ENCODE measurements at regions not wholly inside any gene's neighbourhood (a gene's known extent, or its start where the extent isn't known, plus 50 kb on each side); places are given as distances from the start of the nearest gene placed in this dataset.

DNA sequence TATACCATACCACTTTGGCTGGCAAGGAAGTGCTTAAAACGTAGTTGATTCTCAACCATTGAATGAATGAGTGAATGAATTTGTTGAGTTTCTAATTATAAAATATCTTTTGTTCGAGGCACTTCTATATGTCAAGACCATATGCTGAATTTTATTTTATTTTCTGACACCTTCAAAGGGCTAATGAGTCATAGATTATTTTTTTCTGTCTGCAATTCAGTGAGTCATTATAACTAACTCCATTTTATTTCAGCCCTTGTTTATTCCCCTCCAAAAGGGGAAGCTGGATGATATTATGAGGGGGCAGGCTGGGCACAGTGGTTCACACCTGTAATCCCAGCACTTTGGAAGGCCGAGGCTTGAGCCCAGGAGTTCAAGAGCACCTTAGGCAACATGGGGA, 142.4 kb downstream of the P2RY1 start:
- ChIA-PET POLR2A (interaction anchor here (1.8 kb wide), 1 partner anchor 10 kb away, joined by 4 read pairs; no protein-coding TSS in a partner anchor), CTCF (ENCODE audit: unreplicated experiment) (no interaction called here)
- H3K4me1 ChIP-seq (ENCODE audit: insufficient read depth, low read length, poor library complexity, severe bottlenecking) = no peaks in the 10 kb centered on the region

GRCh38 chr3:152978152-152978551, 143.2 kb downstream of the P2RY1 start:
- ChIA-PET CTCF (ENCODE audit: unreplicated experiment) (no interaction called here), POLR2A (no interaction called here)
- no peak overlapping the region for H3K27ac ChIP-seq (ENCODE audit: low read depth, low read length, poor library complexity, severe bottlenecking)
- H3K4me3 ChIP-seq (ENCODE audit: low read depth, low read length, poor library complexity, severe bottlenecking) = no peak overlapping the region
- no TSS peak for BruUV-seq (replicated peaks)
- H3K36me3 ChIP-seq (ENCODE audit: insufficient read depth, low read length) = no peaks in the 10 kb centered on the region
- no peak for TF ChIP-seq EZH2phosphoT487 (IDR thresholded peaks at IDR 0.05; ENCODE audit: borderline replicate concordance, low read depth, low read length)
- TF ChIP-seq CTCF (conservative IDR thresholded peaks at IDR 0.05; ENCODE audit: low read length) = no peak
- DNase-seq (ENCODE audit: low spot score) = no peak
- H3K79me2 ChIP-seq (ENCODE audit: insufficient read depth, low read depth, low read length) = no peaks in the 10 kb centered on the region
- no peaks in the 10 kb centered on the region for H3K9me3 ChIP-seq (ENCODE audit: low read length)
- intact Hi-C loops (cut with micrococcal nuclease; ENCODE audit: unreplicated experiment) = no loop called here
- H3K4me2 ChIP-seq (ENCODE audit: low read length) = no peak overlapping the region
- H4K20me1 ChIP-seq (ENCODE audit: insufficient read depth, low read length) = no peaks in the 10 kb centered on the region
- H3K4me1 ChIP-seq (ENCODE audit: insufficient read depth, low read length, poor library complexity, severe bottlenecking) = no peaks in the 10 kb centered on the region
- H2AFZ ChIP-seq (ENCODE audit: low read length) = no peak overlapping the region
- H3K9me2 ChIP-seq (ENCODE audit: insufficient read depth, low read length) = no peaks in the 10 kb centered on the region

More for the DNA sequence above, 142.4 kb downstream of the P2RY1 start:
- Histone ChIP-seq H3K79me2 (ENCODE audit: insufficient read depth, low read depth, low read length) (no peaks in the 10 kb centered on the region), H3K27ac (ENCODE audit: low read depth, low read length, poor library complexity, severe bottlenecking) (no peak overlapping the region), H3K36me3 (ENCODE audit: insufficient read depth, low read length) (no peaks in the 10 kb centered on the region), H2AFZ (ENCODE audit: low read length) (no peak overlapping the region), H3K9me3 (ENCODE audit: low read length) (no peaks in the 10 kb centered on the region), H3K4me3 (ENCODE audit: low read depth, low read length, poor library complexity, severe bottlenecking) (no peak overlapping the region), H4K20me1 (ENCODE audit: insufficient read depth, low read length) (no peaks in the 10 kb centered on the region), H3K9me2 (ENCODE audit: insufficient read depth, low read length) (no peaks in the 10 kb centered on the region), H3K4me2 (ENCODE audit: low read length) (no peak overlapping the region)
- TF ChIP-seq CTCF (conservative IDR thresholded peaks at IDR 0.05; ENCODE audit: low read length) = no peak
- no peak for TF ChIP-seq EZH2phosphoT487 (IDR thresholded peaks at IDR 0.05; ENCODE audit: borderline replicate concordance, low read depth, low read length)
- DNase-seq (ENCODE audit: low spot score) = no peak
- no TSS peak for BruUV-seq (replicated peaks)
- intact Hi-C loops (cut with micrococcal nuclease; ENCODE audit: unreplicated experiment) = no loop called here

DNA sequence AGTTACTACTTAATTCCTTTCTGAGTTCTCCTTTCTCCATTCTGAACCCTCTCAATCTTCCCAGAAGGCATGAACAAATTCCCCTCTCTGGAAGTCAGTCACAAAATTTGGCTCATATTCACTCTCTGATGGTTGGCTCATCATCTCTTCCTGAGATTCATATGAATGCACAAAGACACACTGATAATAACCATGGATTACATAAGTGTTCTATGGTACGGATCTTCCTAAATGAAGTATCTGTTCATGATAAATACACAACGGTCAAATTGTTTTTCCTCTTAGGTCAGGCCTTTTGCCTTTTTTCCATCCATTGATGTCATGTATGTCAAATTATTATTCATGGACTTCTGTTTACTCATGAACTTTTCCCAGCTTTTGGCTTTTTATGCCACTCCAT, 162.6 kb downstream of the P2RY1 start:
- intact Hi-C loops (cut with micrococcal nuclease; ENCODE audit: unreplicated experiment) = no loop called here
- POLR2A ChIA-PET = interaction anchor here (0.6 kb wide), 1 partner anchor 160 kb away, joined by 3 read pairs; no protein-coding TSS in a partner anchor
- no TSS peak for BruUV-seq (replicated peaks)

More for the DNA sequence above, 162.6 kb downstream of the P2RY1 start:
- Histone ChIP-seq H3K4me1 (ENCODE audit: insufficient read depth, low read length, poor library complexity, severe bottlenecking) (no peaks in the 10 kb centered on the region), H2AFZ (ENCODE audit: low read length) (no peak overlapping the region), H3K9me2 (ENCODE audit: insufficient read depth, low read length) (no peaks in the 10 kb centered on the region), H3K9me3 (ENCODE audit: low read length) (no peaks in the 10 kb centered on the region), H3K4me2 (ENCODE audit: low read length) (no peak overlapping the region), H3K27ac (ENCODE audit: low read depth, low read length, poor library complexity, severe bottlenecking) (no peak overlapping the region), H3K36me3 (ENCODE audit: insufficient read depth, low read length) (no peaks in the 10 kb centered on the region), H3K79me2 (ENCODE audit: insufficient read depth, low read depth, low read length) (no peaks in the 10 kb centered on the region), H4K20me1 (ENCODE audit: insufficient read depth, low read length) (no peaks in the 10 kb centered on the region), H3K4me3 (ENCODE audit: low read depth, low read length, poor library complexity, severe bottlenecking) (no peak overlapping the region)
- TF ChIP-seq EZH2phosphoT487 (IDR thresholded peaks at IDR 0.05; ENCODE audit: borderline replicate concordance, low read depth, low read length) = no peak
- TF ChIP-seq CTCF (conservative IDR thresholded peaks at IDR 0.05; ENCODE audit: low read length) = no peak
- no peak for DNase-seq (ENCODE audit: low spot score)
- CTCF ChIA-PET (ENCODE audit: unreplicated experiment) = no interaction called here

Measured in OCI-LY7 (cell line).